Left lung (tissue), 4 donors: ENCODE measurements at regions not wholly inside any gene's neighbourhood (a gene's known extent, or its start where the extent isn't known, plus 50 kb on each side); places are given as distances from the start of the nearest gene placed in this dataset.

Experiments used
- ATAC-seq: fragments of 200-7000 bp; cut with Tn5 transposase; one replicate; pipeline ENCODE4 v1.9.1; 2020; ENCODE audit warnings: moderate library complexity
- DNase-seq, 4 donors: peaks; one replicate each; pipeline ENCODE4 v3.0.0-alpha.2; 2013 to 2020
- H3K27ac ChIP-seq, 2 donors: fragments of 200-600 bp; sonication (generic) in 1 of 2; one replicate each; pipeline versions ENCODE4 v1.5.0 to v1.8.0; 2020 to 2021
- H3K27me3 ChIP-seq, 2 donors: fragments of 200-600 bp; sonication (generic) in 1 of 2; one replicate each; pipeline versions ENCODE4 v1.5.0 to v1.8.0; 2020 to 2021
- H3K36me3 ChIP-seq, 2 donors: fragments of 200-600 bp; sonication (generic) in 1 of 2; one replicate each; pipeline versions ENCODE4 v1.5.0 to v1.8.0; 2020 to 2021
- H3K4me1 ChIP-seq, 2 donors: fragments of 200-600 bp; one replicate each; pipeline ENCODE4 v1.8.0; 2021
- H3K4me3 ChIP-seq, 2 donors: fragments of 200-600 bp; sonication (generic) in 1 of 2; one replicate each; pipeline versions ENCODE4 v1.5.0 to v1.8.0; 2020 to 2021; ENCODE audit warnings: mild to moderate bottlenecking in 1 of 2
- H3K9me3 ChIP-seq, 2 donors: fragments of 200-600 bp; sonication (generic) in 1 of 2; one replicate each; pipeline versions ENCODE4 v1.5.0 to v1.8.0; 2020 to 2021
- CTCF ChIP-seq, 2 donors: fragments of 200-600 bp; sonication (generic) in 1 of 2; IDR thresholded peaks; one replicate each; pipeline versions ENCODE4 v1.5.0 to v1.8.0; 2021; ENCODE audit warnings: antibody characterized with exemption in 2 of 2
- intact Hi-C, 2 donors: fragments of 100-400 bp; cut with DNase I; formaldehyde crosslinking; loops; one replicate each; pipeline versions ENCODE4 v1.11.2 to v1.14.2; 2022
- donor health status: DM: no; HTN: yes; CAD: no.
- donor health status: DM: no; HTN: no; CAD: no.

- H3K4me1 ChIP-seq, result no peaks in the 10 kb centered on the region
- peaks cover 0 to 1% of the 10 kb centered on the region in 2 donors for H3K9me3 ChIP-seq
- intact Hi-C loops, result no loop called here
- ATAC-seq (no peak), DNase-seq (no peak)
- no peak overlapping the region for H3K27ac ChIP-seq
- H3K36me3 ChIP-seq, result no peaks in the 10 kb centered on the region
- no peak for TF ChIP-seq CTCF (IDR thresholded peaks at IDR 0.05)
- no peaks in the 10 kb centered on the region for H3K27me3 ChIP-seq
- no peak overlapping the region for H3K4me3 ChIP-seq
These were observed 652.9 kb upstream of the FLRT2 start for GRCh38 chr14:84877061-84877460.

GRCh38 chr14:84882830-84883229 lies 647.1 kb upstream of the FLRT2 start:
- H3K27me3 ChIP-seq, result no peaks in the 10 kb centered on the region
- DNase-seq (no peak), ATAC-seq (no peak)
- intact Hi-C loops, result no loop called here
- no peak for TF ChIP-seq CTCF (IDR thresholded peaks at IDR 0.05)
- peaks cover 0 to 14% of the 10 kb centered on the region in 2 donors for H3K9me3 ChIP-seq
- H3K4me3 ChIP-seq, result no peak overlapping the region
- H3K36me3 ChIP-seq, result no peaks in the 10 kb centered on the region
- no peaks in the 10 kb centered on the region for H3K4me1 ChIP-seq
- no peak overlapping the region for H3K27ac ChIP-seq

- Histone ChIP-seq H3K36me3 (no peaks in the 10 kb centered on the region), H3K4me3 (no peak overlapping the region), H3K27ac (no peak overlapping the region), H3K4me1 (no peaks in the 10 kb centered on the region), H3K27me3 (no peaks in the 10 kb centered on the region), H3K9me3 (peaks cover 0 to 25% of the 10 kb centered on the region in 2 donors)
- intact Hi-C loops, result no loop called here
- ATAC-seq, result no peak
- no peak for TF ChIP-seq CTCF (IDR thresholded peaks at IDR 0.05)
- no peak for DNase-seq
These were observed 644.9 kb upstream of the FLRT2 start for GRCh38 chr14:84885061-84885460.

- Histone ChIP-seq H3K27ac (no peak overlapping the region), H3K36me3 (no peaks in the 10 kb centered on the region), H3K4me1 (no peaks in the 10 kb centered on the region), H3K27me3 (no peaks in the 10 kb centered on the region), H3K4me3 (no peak overlapping the region), H3K9me3 (peaks cover 0 to 12% of the 10 kb centered on the region in 2 donors)
- no peak for TF ChIP-seq CTCF (IDR thresholded peaks at IDR 0.05)
- no peak for DNase-seq
- no peak for ATAC-seq
- intact Hi-C loops, result no loop called here
These were observed 638.5 kb upstream of the FLRT2 start for GRCh38 chr14:84891404-84891803.

- Histone ChIP-seq H3K27ac (no peak overlapping the region), H3K9me3 (peaks cover 0 to under 1% of the 10 kb centered on the region in 2 donors), H3K4me1 (no peaks in the 10 kb centered on the region), H3K36me3 (no peaks in the 10 kb centered on the region), H3K27me3 (no peaks in the 10 kb centered on the region), H3K4me3 (no peak overlapping the region)
- ATAC-seq, result no peak
- intact Hi-C loops, result no loop called here
- no peak for DNase-seq
- no peak for TF ChIP-seq CTCF (IDR thresholded peaks at IDR 0.05)
These were observed 635.7 kb upstream of the FLRT2 start for GRCh38 chr14:84894254-84894653.
